ENCODE measurements at regions not wholly inside any gene's neighbourhood (a gene's known extent, or its start where the extent isn't known, plus 50 kb on each side); places are given as distances from the start of the nearest gene placed in this dataset.

DNA sequence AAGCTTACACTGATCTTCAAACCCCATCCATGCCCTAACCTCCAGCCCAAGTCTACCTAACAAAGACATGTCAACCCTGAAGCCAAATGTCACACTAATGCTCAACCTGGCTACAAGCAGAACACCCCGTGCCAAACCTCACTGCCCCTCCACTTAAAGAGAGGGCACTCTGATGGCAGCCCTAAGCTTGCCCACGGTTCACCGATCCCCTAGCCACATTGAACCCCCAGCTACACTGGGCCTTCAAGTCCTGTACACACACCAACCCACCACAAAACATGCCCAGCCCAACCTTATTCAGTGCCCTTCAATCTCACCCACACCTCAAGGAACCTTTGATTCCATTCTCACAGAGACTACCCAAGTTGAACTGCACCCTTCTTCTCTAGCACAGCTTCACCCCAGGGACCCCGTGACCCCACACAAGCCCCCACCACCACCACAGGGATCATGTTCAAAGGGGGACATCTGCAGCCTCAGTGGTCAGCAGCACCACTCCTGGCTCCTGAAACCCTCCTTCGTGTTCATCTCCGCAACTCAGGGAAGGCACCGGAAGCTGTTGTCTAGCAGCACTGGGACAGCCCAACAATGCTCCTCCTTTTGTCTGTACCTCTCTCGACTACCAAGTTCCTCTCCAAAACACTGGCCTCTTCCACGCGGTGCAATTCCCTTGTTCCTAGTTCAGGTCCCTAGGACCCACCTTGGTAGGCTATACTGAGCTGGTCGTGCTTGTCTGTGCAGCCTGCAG lies 218.8 kb downstream of the CYP26B1 start:
- Histone ChIP-seq H3K27me3 (ENCODE audit: insufficient read depth) (no peaks in the 10 kb centered on the region), H4K20me1 (ENCODE audit: insufficient read depth) (no peaks in the 10 kb centered on the region), H2AFZ (ENCODE audit: low read depth) (no peak overlapping the region), H3K9me3 (no peaks in the 10 kb centered on the region), H3K9me2 (no peaks in the 10 kb centered on the region), H3K9ac (no peak overlapping the region), H3K36me3 (replicated peaks in 1 of 2; ENCODE audit: control insufficient read depth in 1 of 2, insufficient read depth in 2 of 2, low read length in 1 of 2) (no peaks in the 10 kb centered on the region), H3K4me3 (ENCODE audit: low read depth in 2 of 2, low read length in 1 of 2) (no peak overlapping the region), H3K4me1 (ENCODE audit: control insufficient read depth in 1 of 2, insufficient read depth in 2 of 2, low read depth in 1 of 2, low read length in 1 of 2) (peaks cover 0 to 16% of the 10 kb centered on the region in 2 experiments; a peak in 1 of 4 replicates), H3K27ac (ENCODE audit: low read depth in 2 of 2, low read length in 1 of 2) (no peak overlapping the region), H3F3A (replicated peaks; ENCODE audit: insufficient read depth) (no peaks in the 10 kb centered on the region), H3K79me2 (ENCODE audit: insufficient read depth) (no peaks in the 10 kb centered on the region), H3K4me2 (no peak overlapping the region)
- POLR2A ChIA-PET, result no interaction called here
- TF ChIP-seq GABPA (IDR thresholded peaks at IDR 0.05; ENCODE audit: low read depth) (no peak), EP300 (IDR thresholded peaks at IDR 0.05; ENCODE audit: borderline replicate concordance in 1 of 2, low read depth in 1 of 2, low read length in 1 of 2) (no peak), TAF1 (IDR thresholded peaks at IDR 0.05; ENCODE audit: borderline replicate concordance, low read depth, low read length) (no peak), CHD2 (IDR thresholded peaks at IDR 0.05; ENCODE audit: low read length, partially characterized antibody) (no peak), FOXM1 (IDR thresholded peaks at IDR 0.05; ENCODE audit: low read depth) (no peak), NRF1 (IDR thresholded peaks at IDR 0.05; ENCODE audit: low read depth, low read length) (no peak), FOXJ3 (CRISPR knock-in tag; IDR thresholded peaks at IDR 0.05) (no peak), RCOR1 (IDR thresholded peaks at IDR 0.05; ENCODE audit: low read length) (no peak), SMC3 (IDR thresholded peaks at IDR 0.05; ENCODE audit: low read depth, low read length) (no peak), EZH2phosphoT487 (IDR thresholded peaks at IDR 0.05; ENCODE audit: borderline replicate concordance, low read depth) (no peak), JUND (IDR thresholded peaks at IDR 0.05) (no peak), TCF12 (IDR thresholded peaks at IDR 0.05) (no peak), GATA2 (CRISPR knock-in tag; IDR thresholded peaks at IDR 0.05) (no peak), ELF1 (IDR thresholded peaks at IDR 0.05) (no peak), MEF2A (IDR thresholded peaks at IDR 0.05; ENCODE audit: borderline replicate concordance, low read depth) (no peak)
- TF ChIP-seq, protein P1, sequence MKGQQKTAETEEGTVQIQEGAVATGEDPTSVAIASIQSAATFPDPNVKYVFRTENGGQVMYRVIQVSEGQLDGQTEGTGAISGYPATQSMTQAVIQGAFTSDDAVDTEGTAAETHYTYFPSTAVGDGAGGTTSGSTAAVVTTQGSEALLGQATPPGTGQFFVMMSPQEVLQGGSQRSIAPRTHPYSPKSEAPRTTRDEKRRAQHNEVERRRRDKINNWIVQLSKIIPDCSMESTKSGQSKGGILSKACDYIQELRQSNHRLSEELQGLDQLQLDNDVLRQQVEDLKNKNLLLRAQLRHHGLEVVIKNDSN (IDR thresholded peaks at IDR 0.05; ENCODE audit: borderline replicate concordance, low read depth), result no peak
- TF ChIP-seq, protein P2, sequence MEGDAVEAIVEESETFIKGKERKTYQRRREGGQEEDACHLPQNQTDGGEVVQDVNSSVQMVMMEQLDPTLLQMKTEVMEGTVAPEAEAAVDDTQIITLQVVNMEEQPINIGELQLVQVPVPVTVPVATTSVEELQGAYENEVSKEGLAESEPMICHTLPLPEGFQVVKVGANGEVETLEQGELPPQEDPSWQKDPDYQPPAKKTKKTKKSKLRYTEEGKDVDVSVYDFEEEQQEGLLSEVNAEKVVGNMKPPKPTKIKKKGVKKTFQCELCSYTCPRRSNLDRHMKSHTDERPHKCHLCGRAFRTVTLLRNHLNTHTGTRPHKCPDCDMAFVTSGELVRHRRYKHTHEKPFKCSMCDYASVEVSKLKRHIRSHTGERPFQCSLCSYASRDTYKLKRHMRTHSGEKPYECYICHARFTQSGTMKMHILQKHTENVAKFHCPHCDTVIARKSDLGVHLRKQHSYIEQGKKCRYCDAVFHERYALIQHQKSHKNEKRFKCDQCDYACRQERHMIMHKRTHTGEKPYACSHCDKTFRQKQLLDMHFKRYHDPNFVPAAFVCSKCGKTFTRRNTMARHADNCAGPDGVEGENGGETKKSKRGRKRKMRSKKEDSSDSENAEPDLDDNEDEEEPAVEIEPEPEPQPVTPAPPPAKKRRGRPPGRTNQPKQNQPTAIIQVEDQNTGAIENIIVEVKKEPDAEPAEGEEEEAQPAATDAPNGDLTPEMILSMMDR (IDR thresholded peaks at IDR 0.05), result no peak
- TF ChIP-seq, protein P3, sequence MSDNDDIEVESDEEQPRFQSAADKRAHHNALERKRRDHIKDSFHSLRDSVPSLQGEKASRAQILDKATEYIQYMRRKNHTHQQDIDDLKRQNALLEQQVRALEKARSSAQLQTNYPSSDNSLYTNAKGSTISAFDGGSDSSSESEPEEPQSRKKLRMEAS (IDR thresholded peaks at IDR 0.05; ENCODE audit: low read depth), result no peak
- TF ChIP-seq, protein P4, sequence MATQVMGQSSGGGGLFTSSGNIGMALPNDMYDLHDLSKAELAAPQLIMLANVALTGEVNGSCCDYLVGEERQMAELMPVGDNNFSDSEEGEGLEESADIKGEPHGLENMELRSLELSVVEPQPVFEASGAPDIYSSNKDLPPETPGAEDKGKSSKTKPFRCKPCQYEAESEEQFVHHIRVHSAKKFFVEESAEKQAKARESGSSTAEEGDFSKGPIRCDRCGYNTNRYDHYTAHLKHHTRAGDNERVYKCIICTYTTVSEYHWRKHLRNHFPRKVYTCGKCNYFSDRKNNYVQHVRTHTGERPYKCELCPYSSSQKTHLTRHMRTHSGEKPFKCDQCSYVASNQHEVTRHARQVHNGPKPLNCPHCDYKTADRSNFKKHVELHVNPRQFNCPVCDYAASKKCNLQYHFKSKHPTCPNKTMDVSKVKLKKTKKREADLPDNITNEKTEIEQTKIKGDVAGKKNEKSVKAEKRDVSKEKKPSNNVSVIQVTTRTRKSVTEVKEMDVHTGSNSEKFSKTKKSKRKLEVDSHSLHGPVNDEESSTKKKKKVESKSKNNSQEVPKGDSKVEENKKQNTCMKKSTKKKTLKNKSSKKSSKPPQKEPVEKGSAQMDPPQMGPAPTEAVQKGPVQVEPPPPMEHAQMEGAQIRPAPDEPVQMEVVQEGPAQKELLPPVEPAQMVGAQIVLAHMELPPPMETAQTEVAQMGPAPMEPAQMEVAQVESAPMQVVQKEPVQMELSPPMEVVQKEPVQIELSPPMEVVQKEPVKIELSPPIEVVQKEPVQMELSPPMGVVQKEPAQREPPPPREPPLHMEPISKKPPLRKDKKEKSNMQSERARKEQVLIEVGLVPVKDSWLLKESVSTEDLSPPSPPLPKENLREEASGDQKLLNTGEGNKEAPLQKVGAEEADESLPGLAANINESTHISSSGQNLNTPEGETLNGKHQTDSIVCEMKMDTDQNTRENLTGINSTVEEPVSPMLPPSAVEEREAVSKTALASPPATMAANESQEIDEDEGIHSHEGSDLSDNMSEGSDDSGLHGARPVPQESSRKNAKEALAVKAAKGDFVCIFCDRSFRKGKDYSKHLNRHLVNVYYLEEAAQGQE (IDR thresholded peaks at IDR 0.05; ENCODE audit: low read depth, low read length), result no peak
- TF ChIP-seq, protein P5, sequence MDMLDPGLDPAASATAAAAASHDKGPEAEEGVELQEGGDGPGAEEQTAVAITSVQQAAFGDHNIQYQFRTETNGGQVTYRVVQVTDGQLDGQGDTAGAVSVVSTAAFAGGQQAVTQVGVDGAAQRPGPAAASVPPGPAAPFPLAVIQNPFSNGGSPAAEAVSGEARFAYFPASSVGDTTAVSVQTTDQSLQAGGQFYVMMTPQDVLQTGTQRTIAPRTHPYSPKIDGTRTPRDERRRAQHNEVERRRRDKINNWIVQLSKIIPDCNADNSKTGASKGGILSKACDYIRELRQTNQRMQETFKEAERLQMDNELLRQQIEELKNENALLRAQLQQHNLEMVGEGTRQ (IDR thresholded peaks at IDR 0.05; ENCODE audit: borderline replicate concordance, low read depth, low read length), result no peak
- no peak for DNase-seq
- CTCF ChIA-PET, result interaction anchor here (0.6 to 11.5 kb wide), 5 partner anchors 66 to 1249 kb away, joined by 3 to 167 read pairs (median 5); partner anchors contain the start of gene CYP26B1
- 69% methylated on average over 11 of the region's 11 CpGs for WGBS (ENCODE audit: low lambda C conversion rate)

Measured in SK-N-SH (cell line).